ENCODE measurements at regions not wholly inside any gene's neighbourhood (a gene's known extent, or its start where the extent isn't known, plus 50 kb on each side); places are given as distances from the start of the nearest gene placed in this dataset.
A peak's percentile ranks its signal among the peaks of the same experiment; 100 is the strongest.

- Histone ChIP-seq H3K4me3 (ENCODE audit: insufficient read depth in 1 of 2, low read depth in 1 of 2, low read length in 2 of 2) (no peak overlapping the region), H3K4me1 (ENCODE audit: control insufficient read depth, insufficient read depth, low read depth, low read length) (no peaks in the 10 kb centered on the region), H3K4me2 (ENCODE audit: low read length, poor library complexity, severe bottlenecking) (no peak overlapping the region), H2BK5ac (ENCODE audit: low read depth, low read length, poor library complexity, severe bottlenecking) (no peak overlapping the region), H4K91ac (ENCODE audit: low read length) (no peak overlapping the region), H3K79me1 (replicated peaks; ENCODE audit: low read length, poor library complexity, severe bottlenecking) (no peaks in the 10 kb centered on the region), H3K14ac (ENCODE audit: low read length in 2 of 2) (no peak overlapping the region), H2AK5ac (ENCODE audit: low read length, severe bottlenecking) (no peak overlapping the region), H2BK15ac (ENCODE audit: low read depth, poor library complexity, severe bottlenecking) (no peak overlapping the region), H3K27ac (ENCODE audit: low read length, poor library complexity, severe bottlenecking) (no peak overlapping the region), H3K36me3 (ENCODE audit: control insufficient read depth in 1 of 2, insufficient read depth in 2 of 2, low read depth in 1 of 2, low read length in 2 of 2) (no peaks in the 10 kb centered on the region), H3K4ac (ENCODE audit: low read depth in 1 of 2, low read length in 2 of 2) (no peak overlapping the region), H3K9me3 (ENCODE audit: control insufficient read depth, low read length) (no peaks in the 10 kb centered on the region), H2BK12ac (ENCODE audit: low read length in 2 of 2) (no peak overlapping the region), H3K27me3 (ENCODE audit: control insufficient read depth in 1 of 2, insufficient read depth in 1 of 2, low read length in 2 of 2) (no peaks in the 10 kb centered on the region), H2AFZ (ENCODE audit: low read depth, low read length) (no peak overlapping the region), H2BK120ac (ENCODE audit: low read depth, low read length) (no peak overlapping the region), H3K23ac (ENCODE audit: low read length in 2 of 2) (no peak overlapping the region), H3K18ac (ENCODE audit: low read depth in 1 of 2, low read length in 2 of 2) (no peak overlapping the region), H4K8ac (ENCODE audit: low read length) (no peak overlapping the region), H3K9ac (ENCODE audit: low read length) (no peak overlapping the region)
- DNase-seq, result no peak
- WGBS, result 92% methylated on average over 3 of the region's 4 CpGs
Observed at GRCh38 chr1:217983051-217983375, 302.1 kb upstream of the RRP15 start.

DNA sequence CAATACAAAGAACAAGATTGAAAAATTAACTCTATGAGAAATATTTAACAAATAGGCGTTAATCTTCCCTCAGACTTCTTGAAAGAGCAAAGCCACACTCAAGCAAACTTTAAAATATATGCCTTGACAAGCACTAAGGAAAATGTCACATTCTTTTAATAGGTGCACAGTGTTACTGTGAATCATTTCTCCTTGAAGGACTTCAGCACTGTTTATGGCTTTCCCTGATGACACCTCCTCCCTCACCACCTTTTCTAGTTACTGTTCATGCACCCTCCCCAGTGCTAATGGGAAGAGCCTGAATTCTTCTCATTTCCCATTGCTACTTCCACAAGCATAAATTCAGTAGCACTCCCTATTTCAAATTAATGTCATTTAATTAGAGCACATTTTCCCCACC, 299.5 kb upstream of the RRP15 start:
- Histone ChIP-seq H3K79me1 (replicated peaks; ENCODE audit: low read length, poor library complexity, severe bottlenecking) (no peaks in the 10 kb centered on the region), H3K18ac (ENCODE audit: low read depth in 1 of 2, low read length in 2 of 2) (no peak overlapping the region), H3K4me2 (ENCODE audit: low read length, poor library complexity, severe bottlenecking) (no peak overlapping the region), H3K4me1 (ENCODE audit: control insufficient read depth, insufficient read depth, low read depth, low read length) (no peaks in the 10 kb centered on the region), H3K14ac (ENCODE audit: low read length in 2 of 2) (no peak overlapping the region), H2AFZ (ENCODE audit: low read depth, low read length) (no peak overlapping the region), H2BK5ac (ENCODE audit: low read depth, low read length, poor library complexity, severe bottlenecking) (no peak overlapping the region), H3K9me3 (ENCODE audit: control insufficient read depth, low read length) (no peaks in the 10 kb centered on the region), H3K4me3 (ENCODE audit: insufficient read depth in 1 of 2, low read depth in 1 of 2, low read length in 2 of 2) (no peak overlapping the region), H3K23ac (ENCODE audit: low read length in 2 of 2) (no peak overlapping the region), H2BK15ac (ENCODE audit: low read depth, poor library complexity, severe bottlenecking) (no peak overlapping the region), H3K27me3 (ENCODE audit: control insufficient read depth in 1 of 2, insufficient read depth in 1 of 2, low read length in 2 of 2) (no peaks in the 10 kb centered on the region), H3K36me3 (ENCODE audit: control insufficient read depth in 1 of 2, insufficient read depth in 2 of 2, low read depth in 1 of 2, low read length in 2 of 2) (no peaks in the 10 kb centered on the region), H2AK5ac (ENCODE audit: low read length, severe bottlenecking) (no peak overlapping the region), H4K8ac (ENCODE audit: low read length) (no peak overlapping the region), H2BK120ac (ENCODE audit: low read depth, low read length) (no peak overlapping the region), H3K9ac (ENCODE audit: low read length) (no peak overlapping the region), H3K4ac (ENCODE audit: low read depth in 1 of 2, low read length in 2 of 2) (no peak overlapping the region), H4K91ac (ENCODE audit: low read length) (no peak overlapping the region), H2BK12ac (ENCODE audit: low read length in 2 of 2) (no peak overlapping the region), H3K27ac (ENCODE audit: low read length, poor library complexity, severe bottlenecking) (no peak overlapping the region)
- WGBS, result 87% methylated on average over 1 of the region's 1 CpG
- no peak for DNase-seq

GRCh38 chr1:217989510-217989909, 295.6 kb upstream of the RRP15 start:
- no peak overlapping the region for H3K23ac ChIP-seq (ENCODE audit: low read length in 2 of 2)
- 56% methylated on average over 2 of the region's 2 CpGs for WGBS
- no peak overlapping the region for H3K27ac ChIP-seq (ENCODE audit: low read length, poor library complexity, severe bottlenecking)
- H3K14ac ChIP-seq (ENCODE audit: low read length in 2 of 2), result no peak overlapping the region
- H3K18ac ChIP-seq (ENCODE audit: low read depth in 1 of 2, low read length in 2 of 2), result no peak overlapping the region
- H3K79me1 ChIP-seq (replicated peaks; ENCODE audit: low read length, poor library complexity, severe bottlenecking), result no peaks in the 10 kb centered on the region
- H3K4me2 ChIP-seq (ENCODE audit: low read length, poor library complexity, severe bottlenecking), result no peak overlapping the region
- H3K9ac ChIP-seq (ENCODE audit: low read length), result no peak overlapping the region
- H2BK15ac ChIP-seq (ENCODE audit: low read depth, poor library complexity, severe bottlenecking), result no peak overlapping the region
- H3K4me1 ChIP-seq (ENCODE audit: control insufficient read depth, insufficient read depth, low read depth, low read length), result no peaks in the 10 kb centered on the region
- peaks cover 3% of the 10 kb centered on the region for H3K9me3 ChIP-seq (ENCODE audit: control insufficient read depth, low read length)
- H2BK120ac ChIP-seq (ENCODE audit: low read depth, low read length), result no peak overlapping the region
- no peak overlapping the region for H2AK5ac ChIP-seq (ENCODE audit: low read length, severe bottlenecking)
- no peak overlapping the region for H2AFZ ChIP-seq (ENCODE audit: low read depth, low read length)
- DNase-seq, result peak; percentile 29
- no peaks in the 10 kb centered on the region for H3K36me3 ChIP-seq (ENCODE audit: control insufficient read depth in 1 of 2, insufficient read depth in 2 of 2, low read depth in 1 of 2, low read length in 2 of 2)
- H2BK12ac ChIP-seq (ENCODE audit: low read length in 2 of 2), result no peak overlapping the region
- H2BK5ac ChIP-seq (ENCODE audit: low read depth, low read length, poor library complexity, severe bottlenecking), result peak overlapping the region; percentile 23
- H3K4ac ChIP-seq (ENCODE audit: low read depth in 1 of 2, low read length in 2 of 2), result no peak overlapping the region
- H4K8ac ChIP-seq (ENCODE audit: low read length), result no peak overlapping the region
- H4K91ac ChIP-seq (ENCODE audit: low read length), result no peak overlapping the region
- H3K4me3 ChIP-seq (ENCODE audit: insufficient read depth in 1 of 2, low read depth in 1 of 2, low read length in 2 of 2), result no peak overlapping the region
- H3K27me3 ChIP-seq (ENCODE audit: control insufficient read depth in 1 of 2, insufficient read depth in 1 of 2, low read length in 2 of 2), result no peaks in the 10 kb centered on the region

DNA sequence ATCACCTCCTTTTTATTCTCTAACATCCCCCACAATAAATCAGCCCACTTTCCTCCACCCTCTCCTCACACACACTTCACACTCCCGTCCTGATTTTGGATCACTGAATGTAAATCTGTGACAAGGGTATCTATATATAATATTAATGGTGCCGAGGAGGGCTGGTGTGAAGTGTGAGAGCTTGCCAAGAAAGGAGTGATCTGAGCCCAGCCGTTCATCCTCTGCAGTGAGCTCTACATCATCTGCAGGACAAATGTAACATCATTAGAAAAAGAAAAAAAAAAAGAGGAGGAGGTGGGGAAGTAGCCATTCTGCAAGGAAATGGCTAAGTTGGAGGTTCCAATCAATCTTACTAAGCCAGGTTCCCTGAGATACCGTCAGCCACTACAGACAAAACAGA, 291.7 kb upstream of the RRP15 start:
- Histone ChIP-seq H2BK5ac (ENCODE audit: low read depth, low read length, poor library complexity, severe bottlenecking) (no peak overlapping the region), H3K18ac (ENCODE audit: low read depth in 1 of 2, low read length in 2 of 2) (no peak overlapping the region), H3K4me3 (ENCODE audit: insufficient read depth in 1 of 2, low read depth in 1 of 2, low read length in 2 of 2) (no peak overlapping the region), H3K9ac (ENCODE audit: low read length) (no peak overlapping the region), H3K27ac (ENCODE audit: low read length, poor library complexity, severe bottlenecking) (no peak overlapping the region), H2BK120ac (ENCODE audit: low read depth, low read length) (no peak overlapping the region), H2AFZ (ENCODE audit: low read depth, low read length) (no peak overlapping the region), H3K4me1 (ENCODE audit: control insufficient read depth, insufficient read depth, low read depth, low read length) (no peaks in the 10 kb centered on the region), H2BK12ac (ENCODE audit: low read length in 2 of 2) (no peak overlapping the region), H3K36me3 (ENCODE audit: control insufficient read depth in 1 of 2, insufficient read depth in 2 of 2, low read depth in 1 of 2, low read length in 2 of 2) (no peaks in the 10 kb centered on the region), H4K8ac (ENCODE audit: low read length) (no peak overlapping the region), H3K79me1 (replicated peaks; ENCODE audit: low read length, poor library complexity, severe bottlenecking) (no peaks in the 10 kb centered on the region), H3K4me2 (ENCODE audit: low read length, poor library complexity, severe bottlenecking) (no peak overlapping the region), H3K4ac (ENCODE audit: low read depth in 1 of 2, low read length in 2 of 2) (no peak overlapping the region), H3K27me3 (ENCODE audit: control insufficient read depth in 1 of 2, insufficient read depth in 1 of 2, low read length in 2 of 2) (no peaks in the 10 kb centered on the region), H3K23ac (ENCODE audit: low read length in 2 of 2) (no peak overlapping the region), H2AK5ac (ENCODE audit: low read length, severe bottlenecking) (no peak overlapping the region), H4K91ac (ENCODE audit: low read length) (no peak overlapping the region), H3K9me3 (ENCODE audit: control insufficient read depth, low read length) (peaks cover 7% of the 10 kb centered on the region), H2BK15ac (ENCODE audit: low read depth, poor library complexity, severe bottlenecking) (no peak overlapping the region), H3K14ac (ENCODE audit: low read length in 2 of 2) (no peak overlapping the region)
- WGBS, result 90% methylated on average over 2 of the region's 4 CpGs
- no peak for DNase-seq

All from mesenchymal stem cell (in vitro differentiated cells and primary cell).